NCI-H524 treated with DMSO at 0.1 percent for 48 hours (cell line): ENCODE measurements at regions not wholly inside any gene's neighbourhood (a gene's known extent, or its start where the extent isn't known, plus 50 kb on each side); places are given as distances from the start of the nearest gene placed in this dataset.

Source experiments
- DNase-seq: peaks from one replicate; lab custom pipeline; 2025; lab: John Stamatoyannopoulos, UW

DNA sequence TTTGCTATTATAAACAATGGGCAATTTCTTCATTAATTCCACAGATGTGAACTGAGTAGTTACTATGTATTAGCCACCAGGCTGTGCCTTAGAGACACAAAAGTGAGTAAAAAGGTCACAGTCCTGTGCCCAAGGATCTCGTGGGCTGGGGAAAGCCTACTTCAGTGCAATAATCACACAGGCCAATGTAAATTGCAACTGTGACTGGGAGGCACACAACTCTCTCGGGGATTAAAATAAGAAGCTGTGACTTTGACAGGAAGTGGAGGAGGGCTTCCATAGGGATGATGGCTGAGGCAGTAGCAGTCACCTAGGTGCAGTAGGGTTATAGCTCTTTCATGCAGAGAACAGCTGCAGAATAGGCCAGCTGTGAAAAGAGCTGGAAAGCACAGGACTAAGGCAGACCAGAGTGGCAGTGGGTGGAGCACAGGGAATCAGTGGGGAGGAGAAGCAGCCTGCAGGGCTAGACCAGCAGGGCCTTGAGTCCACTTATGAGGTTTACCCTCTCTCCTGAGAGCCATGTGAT lies 121.9 kb downstream of the MAB21L3 start:
- DNase-seq = peak; percentile 8

DNA sequence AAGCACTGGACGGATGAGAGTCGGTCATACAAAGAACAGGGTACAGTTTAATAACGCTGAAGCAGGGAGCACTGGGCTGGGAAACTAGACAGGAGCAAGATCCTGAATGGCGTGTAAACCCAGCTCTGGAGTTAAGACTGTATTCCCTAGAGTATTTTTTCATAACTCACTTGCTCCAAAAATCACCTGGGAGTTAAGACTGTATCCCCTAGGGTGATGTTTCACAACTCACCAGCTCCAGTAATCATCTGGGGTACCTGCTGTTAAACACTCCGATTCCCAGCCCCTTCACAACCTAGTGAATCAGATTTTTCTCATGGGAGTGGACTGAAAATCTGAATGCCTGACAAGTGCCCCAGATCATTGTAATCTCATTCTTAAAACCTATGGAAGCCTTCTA lies 123.2 kb downstream of the MAB21L3 start:
- no peak for DNase-seq

DNA sequence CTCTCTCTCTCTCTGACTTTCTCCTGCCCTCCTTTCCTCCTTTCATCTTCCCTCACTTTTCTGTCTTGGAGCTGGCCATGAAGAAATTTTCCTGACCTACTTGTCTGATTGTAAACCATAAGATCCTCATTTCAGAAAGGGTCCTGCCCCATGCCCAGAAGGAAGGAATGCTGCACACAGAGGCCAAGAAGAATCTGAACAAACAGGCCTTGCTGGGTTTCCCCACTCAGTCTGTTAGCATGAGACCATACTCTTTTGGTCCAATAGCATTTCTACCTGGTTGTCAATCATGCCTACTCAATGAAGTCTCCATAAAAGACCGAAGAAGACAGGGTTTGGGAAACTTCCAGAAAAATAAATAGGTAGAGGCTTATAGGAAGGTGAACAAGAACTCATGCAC lies 128.7 kb downstream of the MAB21L3 start:
- no peak for DNase-seq

DNA sequence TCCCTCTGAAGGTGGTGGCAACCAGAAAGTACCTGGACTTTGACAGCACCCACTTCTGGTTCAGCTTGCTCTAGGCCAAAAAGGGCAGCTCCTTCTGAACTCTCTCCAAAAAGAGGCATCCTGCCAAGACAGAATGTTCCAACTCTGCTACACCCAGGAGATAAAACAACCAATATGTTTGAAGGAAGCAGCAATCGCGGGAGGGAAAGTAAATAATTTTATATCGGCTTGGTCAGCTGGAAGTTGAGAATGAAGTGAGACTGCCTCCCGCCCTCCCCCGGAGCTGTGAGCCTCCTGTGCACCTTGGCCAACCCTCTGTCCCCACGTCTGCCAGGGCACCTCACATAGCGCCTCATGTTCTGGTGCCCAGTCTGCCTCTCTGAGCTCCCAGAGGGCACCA lies 130.3 kb upstream of the ATP1A1 start:
- no peak for DNase-seq

DNA sequence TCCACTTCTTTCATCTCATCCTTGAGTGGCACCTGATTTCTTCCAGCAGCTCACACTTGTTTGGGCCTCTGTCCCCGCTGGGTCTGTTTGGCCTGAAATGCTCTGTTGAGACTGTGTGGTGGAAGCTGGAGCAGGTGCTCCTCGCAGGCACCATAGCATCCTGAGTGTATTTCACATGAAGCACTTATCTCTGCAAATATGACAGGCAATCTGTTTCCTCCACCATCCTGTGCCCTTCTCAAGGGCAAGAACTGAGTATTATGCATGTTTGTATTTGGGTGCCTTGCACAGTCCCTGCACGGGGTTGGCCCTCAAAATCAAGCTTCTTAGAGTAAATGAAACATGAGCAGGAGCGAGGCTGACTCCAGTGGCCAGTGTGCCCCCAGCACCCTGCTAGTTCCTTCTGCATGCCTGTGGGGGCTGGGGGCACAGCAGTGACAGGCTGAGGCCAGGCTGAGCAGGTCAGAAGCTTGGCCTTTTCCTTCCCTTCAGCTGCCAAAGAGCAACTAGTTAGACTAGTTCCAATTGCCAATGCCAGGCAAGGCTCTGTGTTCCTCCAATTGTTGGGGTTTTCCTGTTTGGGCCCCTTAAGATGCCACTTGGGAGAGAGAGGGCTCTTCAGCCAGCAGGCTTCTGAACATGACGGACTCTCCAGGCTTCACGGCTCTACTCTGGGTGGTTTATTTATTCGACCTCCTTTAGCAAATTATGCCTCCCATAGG lies 129.6 kb upstream of the ATP1A1 start:
- peak; percentile 57 for DNase-seq

DNA sequence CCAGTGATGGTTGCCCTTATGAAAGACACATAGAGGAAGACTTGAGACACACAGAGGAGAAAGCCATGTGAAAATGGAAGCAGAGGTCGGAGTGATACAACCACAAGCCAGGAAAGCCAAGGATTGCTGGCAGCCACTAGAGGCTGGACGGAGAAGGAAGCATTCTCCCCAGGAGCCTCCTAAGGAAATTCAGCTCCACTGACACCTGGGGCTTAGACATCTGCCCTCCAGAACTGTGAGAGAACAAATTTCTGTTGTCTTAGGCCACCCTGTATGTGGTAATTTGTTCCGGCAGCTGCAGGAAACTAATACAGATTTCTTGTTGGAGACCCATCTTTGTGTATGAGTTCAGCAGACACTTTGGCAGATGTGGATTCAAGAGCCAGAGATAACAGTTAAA lies 126.9 kb upstream of the ATP1A1 start:
- no peak for DNase-seq

DNA sequence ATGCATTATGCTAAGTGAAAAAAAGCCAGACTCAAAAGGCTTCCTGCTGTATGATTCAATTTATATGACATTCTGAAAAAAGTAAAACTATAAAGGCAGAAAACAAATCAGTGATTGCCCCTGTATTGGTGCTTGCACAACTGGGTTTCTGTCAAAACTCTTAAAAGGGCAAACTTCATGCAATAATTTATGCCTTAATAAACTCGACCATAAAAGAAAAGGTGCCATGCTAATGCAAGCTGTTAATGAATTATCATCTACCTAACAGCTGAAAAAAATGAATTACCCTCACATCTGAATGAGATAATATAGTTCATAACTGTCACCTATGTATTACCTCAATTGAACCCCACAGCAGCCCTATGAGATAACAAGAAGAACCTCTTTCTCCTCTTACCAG lies 120.8 kb upstream of the ATP1A1 start:
- no peak for DNase-seq

DNA sequence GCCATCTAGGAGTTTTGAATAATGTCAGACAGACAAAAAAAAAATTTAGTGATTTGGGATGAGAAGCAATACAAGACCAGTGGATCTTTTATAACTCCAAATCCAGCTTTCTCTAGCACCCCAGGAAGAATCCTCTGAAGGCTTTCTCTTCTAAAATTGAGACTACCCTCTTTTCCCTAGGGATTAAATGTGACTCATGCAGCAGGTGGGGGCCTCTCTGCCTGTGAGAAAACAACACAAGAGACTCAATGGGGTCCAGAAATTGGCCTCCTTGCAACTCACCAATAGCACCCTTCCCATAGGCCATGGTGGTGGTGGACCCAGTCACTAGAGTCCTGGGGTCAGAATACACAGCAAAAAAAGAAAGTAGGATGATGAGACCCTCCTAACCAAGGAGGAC lies 120.3 kb upstream of the ATP1A1 start:
- no peak for DNase-seq

DNA sequence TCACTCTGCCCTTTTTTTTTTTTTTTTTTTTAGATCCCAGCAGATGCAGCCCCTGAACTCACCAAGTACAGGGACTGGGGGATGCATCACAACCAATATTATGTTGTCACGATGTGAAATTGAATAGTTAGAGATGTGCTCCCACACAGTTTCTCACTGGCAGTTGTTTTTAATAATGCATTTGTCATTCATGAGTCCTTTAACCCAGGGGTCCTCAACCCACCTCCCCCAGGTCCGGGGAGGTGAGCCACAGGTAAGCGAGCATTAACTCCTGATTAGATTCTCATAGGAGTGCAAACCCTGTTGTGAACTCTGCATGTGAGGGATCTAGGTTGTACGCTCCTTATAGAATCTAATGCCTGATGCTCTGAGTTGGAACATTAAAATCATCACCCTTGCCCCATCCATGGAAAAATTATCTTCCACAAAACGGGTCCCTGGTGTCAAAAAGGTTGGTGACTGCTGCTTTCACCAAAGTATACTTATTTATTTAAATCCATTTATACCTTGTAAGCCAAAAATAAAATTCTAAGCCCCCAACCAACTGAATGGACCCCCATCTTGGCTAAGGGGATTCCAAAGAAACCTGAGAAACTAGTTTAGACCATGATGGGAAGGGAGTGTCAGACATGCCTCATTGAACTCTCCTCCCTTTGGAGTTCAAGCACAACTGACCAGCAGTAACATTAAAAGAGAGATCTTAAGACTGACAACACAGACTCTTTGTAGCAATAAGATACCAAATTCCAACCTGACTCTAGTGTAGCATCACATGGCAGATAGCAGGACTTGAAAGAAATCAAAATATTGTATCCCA lies 119.3 kb upstream of the ATP1A1 start:
- DNase-seq = no peak

DNA sequence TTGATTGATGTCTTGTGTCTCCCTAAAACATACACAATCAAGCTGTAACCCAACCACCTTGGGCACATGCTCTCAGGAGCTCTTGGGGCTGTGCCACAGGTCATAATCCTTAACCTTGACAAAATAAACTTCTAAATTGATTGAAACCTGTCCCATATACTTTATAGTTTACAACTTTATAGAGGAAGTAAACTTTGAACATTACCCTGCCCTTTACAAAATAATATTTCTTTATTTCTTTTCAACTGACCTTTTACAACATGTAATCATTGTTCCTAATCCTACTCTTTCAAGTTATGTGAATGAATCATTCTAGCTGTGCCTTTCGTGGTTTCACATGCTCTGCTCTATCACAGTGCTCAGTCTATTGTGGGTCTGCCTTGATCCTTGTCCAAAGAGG lies 118.3 kb upstream of the ATP1A1 start:
- DNase-seq = no peak

DNA sequence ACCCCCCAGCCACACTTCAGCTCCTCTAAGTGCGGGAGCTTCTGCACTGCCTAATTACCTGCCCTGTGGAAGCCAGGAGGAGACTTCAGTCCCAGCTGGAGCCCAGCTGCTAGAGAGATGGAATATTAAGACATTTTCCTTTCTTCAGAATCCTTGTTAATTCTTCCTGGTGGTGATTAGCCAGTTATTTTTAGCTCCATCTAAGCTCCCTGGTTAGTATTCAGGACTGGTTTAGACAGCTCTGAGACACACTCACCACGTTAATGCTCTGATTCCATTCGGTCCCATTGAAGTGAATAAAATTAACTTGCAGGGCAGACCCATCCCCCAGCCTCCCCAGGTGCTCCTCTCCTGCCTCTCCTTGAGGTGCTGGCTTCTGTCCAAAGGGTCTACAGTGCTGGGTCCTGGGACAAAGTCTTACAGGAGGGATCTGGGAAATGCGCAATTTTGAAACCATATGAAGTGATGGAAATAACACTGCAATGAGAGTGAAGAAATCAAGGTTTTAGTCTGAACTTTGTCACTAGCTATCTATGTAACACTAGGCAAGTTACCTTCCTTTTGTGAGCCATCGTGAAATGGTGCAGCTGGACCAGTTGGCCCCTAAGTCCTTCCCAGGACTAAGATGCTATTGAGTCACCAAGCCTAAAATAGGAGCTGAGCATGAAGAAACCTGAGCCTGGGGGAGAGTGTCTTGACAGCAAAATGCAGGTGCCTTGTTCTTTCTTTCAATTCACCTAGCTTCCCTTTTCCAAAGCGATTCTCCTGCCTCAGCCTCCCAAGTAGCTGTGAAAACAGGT lies 117.4 kb upstream of the ATP1A1 start:
- peak; percentile 93 for DNase-seq

DNA sequence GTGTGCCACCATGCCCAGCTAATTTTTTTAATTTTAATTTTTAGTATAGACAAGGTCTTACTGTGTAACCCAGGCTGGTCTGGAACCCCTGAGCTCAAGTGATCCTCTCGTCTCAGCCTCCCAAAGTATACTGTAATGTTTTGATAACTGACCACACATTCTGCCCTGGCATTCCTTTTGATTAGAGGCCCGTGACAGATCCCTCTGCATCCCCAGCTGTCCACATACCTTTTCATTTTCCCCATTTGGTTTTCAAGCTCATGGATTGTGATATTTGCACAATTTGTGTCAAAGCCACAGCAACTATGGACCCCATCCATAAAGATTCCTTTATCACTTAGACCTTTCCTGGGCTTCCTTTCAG lies 116.8 kb upstream of the ATP1A1 start:
- no peak for DNase-seq

DNA sequence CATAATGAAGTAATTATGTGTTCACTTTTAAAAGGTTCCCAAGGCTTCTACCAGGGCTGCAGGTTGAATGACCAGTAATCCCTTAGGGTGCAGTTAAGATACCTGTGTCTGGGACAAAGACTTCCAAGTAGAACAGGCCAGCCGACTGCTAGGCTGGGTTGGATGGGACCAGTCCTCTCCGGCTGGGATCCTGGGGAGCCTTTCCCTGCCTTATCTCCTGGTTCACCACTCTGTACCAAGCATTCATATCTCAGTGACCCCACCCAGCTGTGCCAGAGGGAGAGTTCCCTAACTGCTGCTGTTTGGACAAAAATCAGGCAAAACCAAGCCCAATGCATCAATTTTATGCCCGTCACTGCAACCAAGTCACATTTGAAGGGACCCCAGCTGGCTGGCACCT lies 116.2 kb upstream of the ATP1A1 start:
- no peak for DNase-seq

DNA sequence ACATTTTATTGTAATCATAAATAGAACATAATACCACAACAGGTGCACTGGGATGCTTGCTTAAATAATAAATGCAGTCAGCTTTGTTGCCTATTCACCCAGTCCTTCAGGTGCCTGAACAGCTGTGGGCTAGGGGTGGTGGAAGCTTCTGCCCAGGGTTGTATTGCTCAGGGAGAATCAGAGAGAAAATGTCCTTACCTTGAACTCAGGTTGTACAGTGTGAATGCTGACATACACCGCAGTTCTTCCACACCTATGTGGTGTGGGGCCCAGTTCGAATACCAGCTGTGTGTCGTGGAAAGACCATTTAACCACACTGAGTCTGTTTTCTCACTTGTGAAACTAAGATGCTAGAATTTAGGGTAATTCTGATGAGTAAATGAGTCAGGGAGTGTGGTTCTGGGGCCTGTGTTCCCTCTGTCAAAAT lies 115.7 kb upstream of the ATP1A1 start:
- DNase-seq = peak; percentile 92

DNA sequence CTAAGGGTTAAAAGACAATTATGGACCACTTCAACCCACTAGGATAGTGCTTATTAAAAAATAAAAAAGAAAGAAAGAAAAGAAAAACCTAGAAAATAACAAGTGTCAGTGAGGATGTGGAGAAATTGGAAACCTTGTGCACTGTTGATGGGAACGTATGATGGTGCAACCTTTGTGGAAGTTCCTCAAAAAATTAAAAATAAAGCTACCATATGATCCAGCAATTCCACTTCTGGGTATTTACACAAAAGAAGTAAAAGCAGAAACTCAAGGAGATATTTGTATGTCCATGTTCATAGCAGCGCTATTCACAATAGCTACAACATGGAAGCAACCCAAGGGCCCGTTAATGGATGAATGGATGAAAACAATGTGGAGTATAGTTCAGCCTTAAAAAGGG lies 115.2 kb upstream of the ATP1A1 start:
- DNase-seq = no peak

DNA sequence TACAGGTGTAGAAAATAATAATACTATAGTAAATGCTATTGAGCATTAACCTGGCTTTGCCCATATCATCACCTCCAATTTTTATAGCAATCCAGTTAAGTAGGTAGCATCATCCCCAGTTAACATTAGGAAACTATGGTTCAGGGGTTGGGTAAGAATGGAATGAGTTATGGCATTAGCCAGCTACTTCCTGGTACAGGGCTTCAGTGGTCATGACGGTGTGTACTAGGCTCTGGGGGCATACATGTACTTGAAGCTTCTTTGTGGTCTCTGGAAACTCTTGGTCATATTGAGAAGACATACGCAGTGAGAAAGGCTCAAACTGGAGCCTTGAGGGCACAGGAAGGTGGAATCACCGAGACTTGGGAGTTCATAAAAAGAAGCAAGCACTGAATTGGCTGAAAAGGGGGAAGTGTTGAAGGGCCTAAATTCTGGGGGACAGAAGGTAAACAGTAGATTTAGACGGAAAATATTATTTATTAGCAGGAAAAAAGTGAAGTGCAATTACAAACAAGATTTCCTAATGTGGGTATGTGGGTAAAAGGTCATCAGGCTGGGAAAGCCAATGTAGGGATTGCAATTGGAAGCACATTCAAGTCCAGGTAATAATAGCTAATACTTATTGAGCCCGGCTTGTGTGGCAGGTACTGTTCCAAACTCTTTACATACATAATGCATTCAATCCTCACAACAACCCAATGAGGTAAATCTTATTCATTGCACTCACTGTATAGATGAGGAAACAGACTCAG lies 114.2 kb upstream of the ATP1A1 start:
- DNase-seq = no peak

DNA sequence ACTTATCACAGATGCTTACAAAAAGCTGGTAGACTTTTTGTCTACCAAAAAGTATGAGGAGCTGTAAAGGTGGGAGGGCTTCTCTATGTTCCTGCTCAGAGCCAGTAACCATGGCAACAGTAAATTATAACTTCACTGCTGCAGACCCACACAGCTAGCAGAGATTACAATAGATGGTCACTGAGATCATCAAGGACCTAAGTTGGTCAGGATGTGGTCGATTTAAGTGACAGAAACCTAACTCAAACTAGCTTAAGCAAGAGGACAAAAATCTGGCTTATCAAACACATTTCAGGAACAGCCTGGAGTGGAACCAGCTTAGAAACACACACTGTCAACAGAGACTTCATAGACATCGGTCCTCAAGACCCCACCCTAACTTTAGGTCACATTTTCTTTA lies 113.4 kb upstream of the ATP1A1 start:
- no peak for DNase-seq

DNA sequence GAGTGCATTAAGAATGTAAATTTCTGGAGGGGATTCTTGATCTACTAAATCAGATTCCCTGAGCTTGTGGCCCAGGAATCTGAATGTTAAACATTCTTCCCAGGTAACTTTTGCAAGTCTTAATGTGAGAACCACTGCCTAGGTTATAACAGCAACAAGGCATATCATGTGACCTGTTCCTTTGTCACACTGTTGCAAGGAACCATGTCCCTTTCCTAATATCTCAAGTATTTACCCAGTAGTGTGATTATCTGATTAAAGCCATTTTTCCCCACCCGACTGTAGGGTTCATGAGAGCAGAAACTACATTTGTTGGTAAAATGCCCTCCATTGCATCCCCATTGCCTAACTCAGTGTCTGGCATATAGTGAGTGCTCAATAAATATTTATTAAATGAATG lies 112.9 kb upstream of the ATP1A1 start:
- no peak for DNase-seq

DNA sequence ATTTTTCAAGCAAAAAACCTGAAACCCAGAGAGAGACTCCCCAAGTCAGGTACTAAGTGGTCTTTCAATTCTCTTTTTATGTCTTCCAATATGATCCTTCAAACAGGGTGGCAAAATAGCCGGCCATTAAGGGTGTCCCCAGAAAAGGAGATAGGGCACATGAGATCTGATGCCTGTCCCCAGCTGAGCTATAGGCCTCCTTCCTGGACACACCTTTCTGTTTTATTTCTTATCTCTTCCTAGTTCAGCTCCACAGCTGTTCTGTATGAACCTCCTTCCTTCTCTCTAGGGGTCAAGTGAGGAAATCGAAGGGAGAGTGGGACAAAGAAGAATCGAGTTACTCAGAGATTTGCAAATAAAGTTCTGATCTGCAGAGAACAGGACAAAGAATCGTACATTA lies 112.4 kb upstream of the ATP1A1 start:
- DNase-seq = no peak

DNA sequence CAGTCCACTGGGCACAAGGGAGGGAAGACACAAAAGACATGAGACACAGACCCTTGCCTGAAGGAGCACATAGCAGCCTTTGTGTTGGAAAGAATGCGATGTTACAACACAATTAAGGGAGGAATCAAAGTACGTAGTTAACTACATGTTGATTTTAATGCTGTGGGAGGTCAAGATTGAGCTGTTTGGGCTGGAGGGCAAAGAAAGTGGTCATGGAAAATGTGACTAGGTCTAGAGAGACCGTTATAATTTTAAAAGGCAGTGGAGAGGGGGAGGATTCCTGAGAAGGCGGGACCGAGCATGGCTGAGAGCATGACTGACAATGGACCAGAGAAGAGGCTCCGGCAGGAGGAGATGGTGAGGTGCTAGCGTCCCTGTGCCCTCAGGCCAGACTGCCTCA lies 111.8 kb upstream of the ATP1A1 start:
- no peak for DNase-seq

DNA sequence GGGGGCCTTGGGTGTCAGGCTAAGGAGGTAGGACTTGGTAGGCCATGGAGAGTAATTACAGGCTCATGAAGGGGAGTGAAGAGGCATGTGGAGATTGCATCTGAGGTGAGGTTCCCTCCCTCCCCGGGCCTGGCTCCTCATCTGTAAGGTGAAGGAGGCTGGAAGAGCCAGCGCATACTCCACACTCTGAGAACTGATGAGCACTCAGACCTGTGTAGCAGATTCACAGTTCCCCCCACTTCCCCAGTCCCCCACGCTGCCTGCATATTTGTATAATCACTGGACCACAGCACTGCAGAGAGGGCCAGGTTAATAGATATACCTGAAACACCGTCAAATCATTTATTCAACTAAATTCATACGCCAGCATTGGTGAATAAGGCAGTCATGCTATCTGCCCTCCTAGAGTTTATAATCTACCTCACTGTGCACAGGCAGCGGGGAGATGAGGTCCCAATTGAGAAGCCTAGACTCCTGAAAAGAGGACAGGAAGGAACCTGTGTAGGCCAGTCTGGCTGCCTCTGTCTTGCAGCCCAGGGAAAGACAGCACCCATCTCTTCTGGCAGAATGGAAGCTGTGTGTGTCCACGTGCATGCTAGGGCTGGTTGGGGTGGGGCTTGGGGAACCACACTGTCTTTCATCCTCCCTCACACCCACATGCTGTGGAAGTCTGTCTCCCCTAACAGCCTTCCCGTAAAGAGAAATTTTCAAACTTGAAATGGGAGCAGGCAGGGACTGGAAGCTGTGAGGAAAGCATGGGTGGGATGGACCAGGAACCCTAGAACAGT lies 110.6 kb upstream of the ATP1A1 start:
- DNase-seq = no peak
